RWPE2 (cell line): ENCODE measurements at regions not wholly inside any gene's neighbourhood (a gene's known extent, or its start where the extent isn't known, plus 50 kb on each side); places are given as distances from the start of the nearest gene placed in this dataset.

Source experiments
- ATAC-seq: fragments of 200-7000 bp; cut with Tn5 transposase; 3 replicates; pipeline ENCODE4 v1.9.1; 2021; ENCODE audit warnings: low read depth
- DNase-seq: peaks from one replicate; pipeline ENCODE4 v3.0.0-alpha.2; 2020; ENCODE audit warnings: low spot score
- H3K27ac ChIP-seq: fragments of 450-650 bp; 2 replicates; pipeline ENCODE4 v1.5.1; 2017; ENCODE audit warnings: mild to moderate bottlenecking; ENCODE audit not compliant: poor library complexity, severe bottlenecking
- H3K27me3 ChIP-seq: fragments of 250-450 bp; sonication (Bioruptor Pico); 2 replicates; pipeline ENCODE4 v1.5.1; 2021; ENCODE audit warnings: mild to moderate bottlenecking, moderate library complexity; ENCODE audit not compliant: insufficient read depth, poor library complexity, severe bottlenecking
- H3K36me3 ChIP-seq: fragments of 250-450 bp; sonication (Bioruptor Pico); 2 replicates; pipeline ENCODE4 v1.5.1; 2020; ENCODE audit warnings: low read depth, mild to moderate bottlenecking, moderate library complexity
- H3K4me1 ChIP-seq: fragments of 250-450 bp; sonication (Bioruptor Pico); 2 replicates; pipeline ENCODE4 v1.5.1; 2021; ENCODE audit warnings: mild to moderate bottlenecking, moderate library complexity; ENCODE audit not compliant: insufficient read depth, poor library complexity, severe bottlenecking
- H3K4me3 ChIP-seq: fragments of 250-450 bp; sonication (Bioruptor Pico); 2 replicates; pipeline ENCODE4 v1.5.1; 2021; ENCODE audit warnings: mild to moderate bottlenecking, moderate library complexity; ENCODE audit not compliant: severe bottlenecking
- H3K9me3 ChIP-seq: fragments of 250-450 bp; sonication (Bioruptor Pico); 2 replicates; pipeline ENCODE4 v1.5.1; 2021; ENCODE audit warnings: mild to moderate bottlenecking, moderate library complexity; ENCODE audit not compliant: severe bottlenecking
- TF ChIP-seq, protein P1 (sequence below): fragments of 450-650 bp; IDR thresholded peaks from one replicate; pipeline ENCODE4 v1.5.1; 2017; ENCODE audit warnings: mild to moderate bottlenecking, moderate library complexity; ENCODE audit not compliant: poor library complexity, severe bottlenecking

DNA sequence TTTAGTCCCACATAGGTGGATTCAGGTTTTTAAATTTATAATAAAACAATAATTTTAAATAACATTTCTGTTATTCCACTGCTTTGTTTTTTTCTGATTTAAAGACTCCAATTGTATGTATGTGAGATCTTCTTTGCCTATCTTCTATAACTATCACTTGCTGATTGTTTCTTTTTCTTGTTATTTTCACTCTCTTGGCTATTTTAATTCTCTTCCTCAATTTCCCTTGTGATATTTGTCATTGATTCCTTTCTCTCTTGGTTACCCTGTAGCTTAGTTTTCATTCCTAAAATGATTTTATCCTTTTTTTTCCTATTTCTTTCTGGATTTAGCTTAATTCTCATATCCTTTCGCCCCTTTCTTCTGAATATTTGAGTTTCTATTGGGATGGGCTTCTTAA, 227.3 kb upstream of the TENT5A start:
- ATAC-seq = no peak
- TF ChIP-seq, protein P1, sequence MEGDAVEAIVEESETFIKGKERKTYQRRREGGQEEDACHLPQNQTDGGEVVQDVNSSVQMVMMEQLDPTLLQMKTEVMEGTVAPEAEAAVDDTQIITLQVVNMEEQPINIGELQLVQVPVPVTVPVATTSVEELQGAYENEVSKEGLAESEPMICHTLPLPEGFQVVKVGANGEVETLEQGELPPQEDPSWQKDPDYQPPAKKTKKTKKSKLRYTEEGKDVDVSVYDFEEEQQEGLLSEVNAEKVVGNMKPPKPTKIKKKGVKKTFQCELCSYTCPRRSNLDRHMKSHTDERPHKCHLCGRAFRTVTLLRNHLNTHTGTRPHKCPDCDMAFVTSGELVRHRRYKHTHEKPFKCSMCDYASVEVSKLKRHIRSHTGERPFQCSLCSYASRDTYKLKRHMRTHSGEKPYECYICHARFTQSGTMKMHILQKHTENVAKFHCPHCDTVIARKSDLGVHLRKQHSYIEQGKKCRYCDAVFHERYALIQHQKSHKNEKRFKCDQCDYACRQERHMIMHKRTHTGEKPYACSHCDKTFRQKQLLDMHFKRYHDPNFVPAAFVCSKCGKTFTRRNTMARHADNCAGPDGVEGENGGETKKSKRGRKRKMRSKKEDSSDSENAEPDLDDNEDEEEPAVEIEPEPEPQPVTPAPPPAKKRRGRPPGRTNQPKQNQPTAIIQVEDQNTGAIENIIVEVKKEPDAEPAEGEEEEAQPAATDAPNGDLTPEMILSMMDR = no peak

DNA sequence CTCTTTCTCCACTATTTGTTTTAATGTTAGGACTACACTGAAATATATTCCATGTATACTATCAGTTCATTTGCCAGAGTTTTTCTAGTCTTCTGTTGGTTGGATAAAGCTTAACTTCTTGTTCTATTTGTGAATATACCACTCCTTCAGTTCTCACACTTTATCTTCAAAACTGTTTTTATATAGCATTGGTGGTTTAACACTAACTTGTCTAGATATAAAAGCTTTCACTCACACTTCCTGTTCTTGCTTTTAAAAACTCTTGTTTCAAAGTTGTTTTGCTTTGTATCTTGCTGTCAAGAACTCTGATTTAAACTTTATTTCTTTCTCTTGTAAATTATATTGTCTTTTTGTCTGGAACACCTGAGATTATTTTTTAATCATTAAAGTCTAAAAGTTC, 226.8 kb upstream of the TENT5A start:
- no peak for ATAC-seq
- Histone ChIP-seq H3K36me3 (no peaks in the 10 kb centered on the region), H3K27ac (no peak overlapping the region), H3K27me3 (no peaks in the 10 kb centered on the region), H3K4me3 (no peak overlapping the region), H3K4me1 (peaks cover 11% of the 10 kb centered on the region), H3K9me3 (peaks cover 10% of the 10 kb centered on the region)
- no peak for DNase-seq
- TF ChIP-seq, protein P1 = no peak

More for the DNA sequence above, 227.3 kb upstream of the TENT5A start:
- Histone ChIP-seq H3K9me3 (peaks cover 10% of the 10 kb centered on the region), H3K4me3 (no peak overlapping the region), H3K4me1 (peaks cover 11% of the 10 kb centered on the region), H3K27ac (no peak overlapping the region), H3K27me3 (no peaks in the 10 kb centered on the region), H3K36me3 (no peaks in the 10 kb centered on the region)
- DNase-seq = no peak

DNA sequence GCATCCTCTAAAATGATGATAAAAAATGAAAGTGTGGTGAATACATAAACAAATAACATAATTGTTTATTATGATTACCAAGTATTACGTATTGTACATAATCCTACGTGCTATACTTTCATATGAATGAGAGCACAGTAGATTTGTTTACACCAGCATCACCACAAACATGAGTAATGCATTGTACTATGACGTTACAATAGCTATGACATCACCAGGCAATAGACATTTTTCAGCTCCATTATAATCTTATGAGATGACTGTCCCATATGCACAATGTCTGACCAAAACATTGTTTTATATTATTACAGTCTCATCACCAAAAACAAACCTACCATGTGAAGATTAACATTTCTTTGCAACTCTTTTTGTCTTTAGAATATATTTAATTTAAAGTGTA, 225.7 kb upstream of the TENT5A start:
- H3K36me3 ChIP-seq = no peaks in the 10 kb centered on the region
- peaks cover 11% of the 10 kb centered on the region for H3K4me1 ChIP-seq
- no peak overlapping the region for H3K4me3 ChIP-seq
- no peak overlapping the region for H3K27ac ChIP-seq
- no peaks in the 10 kb centered on the region for H3K27me3 ChIP-seq
- TF ChIP-seq, protein P1 = no peak
- DNase-seq = no peak
- ATAC-seq = no peak
- H3K9me3 ChIP-seq = peaks cover 10% of the 10 kb centered on the region

DNA sequence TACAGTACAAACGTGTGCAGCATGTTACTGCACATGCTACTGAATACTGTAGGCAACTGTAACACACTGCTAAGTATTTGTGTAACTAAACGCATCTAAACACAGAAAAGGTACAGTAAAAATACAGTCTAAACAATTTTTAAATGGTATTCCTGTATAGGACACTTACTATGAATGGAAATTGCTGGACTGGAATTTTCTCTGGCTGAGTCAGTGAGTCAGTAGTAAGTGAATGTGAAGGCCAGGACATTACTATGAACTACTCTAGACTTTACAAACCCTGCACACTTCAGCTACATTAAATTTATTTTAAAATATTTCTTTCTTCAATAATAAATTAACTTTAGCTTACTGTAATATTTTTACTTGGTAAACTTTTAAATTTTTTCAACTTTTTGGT, 225.0 kb upstream of the TENT5A start:
- H3K4me3 ChIP-seq = no peak overlapping the region
- DNase-seq (no peak), ATAC-seq (0 out of 3 replicates have a peak, but pooled peaks have one; percentile 43)
- H3K27me3 ChIP-seq = no peaks in the 10 kb centered on the region
- peaks cover 10% of the 10 kb centered on the region for H3K4me1 ChIP-seq
- H3K9me3 ChIP-seq = peaks cover 10% of the 10 kb centered on the region
- TF ChIP-seq, protein P1 = no peak
- no peak overlapping the region for H3K27ac ChIP-seq
- no peaks in the 10 kb centered on the region for H3K36me3 ChIP-seq

DNA sequence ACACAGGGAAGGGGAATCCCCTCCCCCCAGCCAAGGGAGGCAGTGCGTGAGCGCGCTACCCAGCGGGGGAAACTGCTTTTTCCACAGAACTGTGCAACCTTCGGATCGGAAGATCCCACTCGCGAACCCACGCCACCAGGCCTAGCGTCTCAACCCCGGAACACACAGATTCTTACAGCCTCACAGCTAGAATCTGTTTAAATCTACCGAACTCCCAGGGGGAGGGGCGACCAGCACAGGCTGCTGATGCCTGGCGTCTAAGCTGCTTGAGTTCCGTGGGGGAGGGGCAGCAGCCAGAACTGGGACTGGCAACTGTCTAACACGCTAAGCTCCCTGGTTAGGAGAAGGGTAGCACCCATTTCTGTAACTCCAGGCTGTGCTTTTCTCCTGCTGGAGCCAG, 217.3 kb upstream of the TENT5A start:
- Histone ChIP-seq H3K27ac (no peak overlapping the region), H3K4me1 (no peaks in the 10 kb centered on the region), H3K9me3 (no peaks in the 10 kb centered on the region), H3K4me3 (no peak overlapping the region), H3K27me3 (no peaks in the 10 kb centered on the region), H3K36me3 (no peaks in the 10 kb centered on the region)
- TF ChIP-seq, protein P1 = no peak
- no peak for ATAC-seq
- no peak for DNase-seq
